ENCODE measurements at regions not wholly inside any gene's neighbourhood (a gene's known extent, or its start where the extent isn't known, plus 50 kb on each side); places are given as distances from the start of the nearest gene placed in this dataset.

DNA sequence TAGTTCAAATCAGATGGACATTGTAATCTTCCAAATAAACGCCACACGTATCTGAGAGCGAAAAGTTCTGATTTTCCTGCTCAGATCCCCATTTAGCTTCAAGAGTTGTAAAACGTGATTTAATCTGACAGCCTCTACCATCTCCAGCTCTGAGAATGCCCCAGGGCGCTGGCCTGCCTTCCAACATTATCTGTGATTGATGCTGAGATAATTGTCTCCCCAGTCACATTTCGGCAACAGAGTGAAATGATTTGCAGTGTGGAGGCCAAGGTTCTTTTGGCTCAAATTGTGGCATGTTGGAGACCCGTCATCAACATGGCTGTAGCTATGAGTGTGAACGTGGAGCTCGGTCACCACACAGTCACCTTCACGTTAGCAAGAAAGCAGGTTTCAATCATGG lies 283.4 kb downstream of the BRD1 start:
- ATAC-seq, result no peak
- 70 to 73% (median 70%) methylated on average over 10 of the region's 10 CpGs for WGBS, 3 donors
- no peak overlapping the region for H3K4me3 ChIP-seq
- no peaks in the 10 kb centered on the region for H3K36me3 ChIP-seq (ENCODE audit: insufficient read depth in 1 of 2, low read depth in 1 of 2)
- no peak for DNase-seq
- no peaks in the 10 kb centered on the region for H3K4me1 ChIP-seq
- TF ChIP-seq CTCF (IDR thresholded peaks at IDR 0.05), result no peak
- no peaks in the 10 kb centered on the region for H3K9me3 ChIP-seq
- no peak overlapping the region for H3K27ac ChIP-seq
- H3K27me3 ChIP-seq (ENCODE audit: insufficient read depth in 3 of 3, low read length in 2 of 3), result peaks cover 0 to under 1% (median 0%) of the 10 kb centered on the region in 3 donors
- intact Hi-C loops (cut with DNase I), result no loop called here

GRCh38 chr22:49543876-49544275 lies 283.8 kb downstream of the BRD1 start:
- Histone ChIP-seq H3K27me3 (ENCODE audit: insufficient read depth in 3 of 3, low read length in 2 of 3) (no peaks in the 10 kb centered on the region), H3K27ac (no peak overlapping the region), H3K9me3 (no peaks in the 10 kb centered on the region), H3K4me1 (no peaks in the 10 kb centered on the region), H3K36me3 (ENCODE audit: insufficient read depth in 1 of 2, low read depth in 1 of 2) (no peaks in the 10 kb centered on the region), H3K4me3 (no peak overlapping the region)
- intact Hi-C loops (cut with DNase I), result no loop called here
- DNase-seq, result no peak
- no peak for TF ChIP-seq CTCF (IDR thresholded peaks at IDR 0.05)
- WGBS, 3 donors, result 87 to 90% (median 87%) methylated on average over 10 of the region's 10 CpGs
- no peak for ATAC-seq

DNA sequence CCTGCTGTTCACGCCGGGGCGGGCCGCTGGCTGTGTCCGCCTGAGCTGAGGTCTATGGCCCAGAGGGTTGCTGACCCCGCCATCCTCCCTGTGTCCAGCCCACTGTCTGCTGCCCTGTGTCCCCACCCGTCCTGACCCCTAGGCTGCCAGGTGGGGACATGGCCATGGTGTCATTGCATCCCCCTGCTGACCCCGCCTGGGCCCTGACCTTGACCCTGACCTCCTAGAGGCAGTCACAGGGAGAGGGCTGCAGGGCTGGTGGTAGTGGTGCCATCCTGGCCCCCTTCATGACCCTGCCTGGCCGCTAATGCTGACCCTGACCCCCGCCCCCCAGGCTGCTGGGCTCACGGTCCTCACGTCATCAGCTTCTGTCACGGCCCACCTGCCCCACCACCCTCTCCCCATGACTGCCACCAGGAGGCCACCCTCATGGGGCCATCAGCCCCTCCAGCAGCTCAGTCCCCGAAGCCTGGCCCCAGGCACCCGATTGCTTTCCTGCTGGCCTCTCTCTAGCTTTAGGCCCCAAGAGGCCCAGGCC lies 285.9 kb downstream of the BRD1 start:
- Histone ChIP-seq H3K4me1 (no peaks in the 10 kb centered on the region), H3K36me3 (ENCODE audit: insufficient read depth in 1 of 2, low read depth in 1 of 2) (no peaks in the 10 kb centered on the region), H3K27me3 (ENCODE audit: insufficient read depth in 3 of 3, low read length in 2 of 3) (no peaks in the 10 kb centered on the region), H3K4me3 (no peak overlapping the region), H3K9me3 (no peaks in the 10 kb centered on the region), H3K27ac (no peak overlapping the region)
- intact Hi-C loops (cut with DNase I), result no loop called here
- WGBS, 3 donors, result 91 to 97% (median 93%) methylated on average over 14 to 15 of the region's 15 CpGs
- ATAC-seq, result no peak
- DNase-seq, result no peak
- TF ChIP-seq CTCF (IDR thresholded peaks at IDR 0.05), result no peak

DNA sequence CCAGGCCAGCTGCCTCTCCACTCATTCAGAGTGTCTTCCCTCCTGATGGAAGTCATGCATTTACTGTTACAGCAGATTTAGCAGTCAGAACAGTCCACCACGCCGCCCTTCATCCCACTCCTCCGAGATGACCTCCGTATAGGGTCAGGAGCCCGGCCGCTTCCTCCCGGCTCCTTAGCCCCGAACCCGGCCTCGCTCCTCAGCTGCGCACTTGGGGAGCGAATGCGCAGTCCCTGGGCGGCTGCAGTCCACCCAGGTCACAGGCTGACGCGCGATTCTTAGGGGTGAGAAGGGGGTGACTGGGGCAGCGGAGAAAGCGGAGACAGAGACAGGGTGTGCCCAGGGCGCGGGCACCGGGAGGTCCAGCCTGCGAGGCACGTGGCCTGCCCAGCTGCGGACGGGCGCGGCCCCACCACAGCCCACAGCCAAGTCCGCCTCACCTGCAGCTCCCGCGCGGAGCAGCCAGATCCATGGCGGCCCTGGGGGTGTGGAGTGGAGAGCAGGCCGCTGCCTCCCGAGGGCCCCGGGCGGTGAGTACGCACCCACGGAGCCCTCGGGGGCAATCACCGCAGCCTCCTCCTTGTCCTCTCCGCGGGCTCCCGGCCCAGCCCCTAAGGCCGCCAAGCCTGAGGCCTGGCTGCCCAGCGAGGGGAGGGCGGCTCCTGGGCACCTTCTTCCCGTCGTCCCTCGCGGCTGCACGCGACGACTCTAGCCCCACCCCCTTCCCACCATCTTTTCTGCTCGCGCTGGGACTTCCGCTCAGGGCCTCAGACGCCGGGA lies 286.6 kb downstream of the BRD1 start:
- Histone ChIP-seq H3K27me3 (ENCODE audit: insufficient read depth in 3 of 3, low read length in 2 of 3) (no peaks in the 10 kb centered on the region), H3K36me3 (ENCODE audit: insufficient read depth in 1 of 2, low read depth in 1 of 2) (no peaks in the 10 kb centered on the region), H3K4me1 (no peaks in the 10 kb centered on the region), H3K9me3 (no peaks in the 10 kb centered on the region), H3K4me3 (no peak overlapping the region), H3K27ac (no peak overlapping the region)
- intact Hi-C loops (cut with DNase I), result no loop called here
- DNase-seq (no peak), ATAC-seq (no peak)
- WGBS, 3 donors, result 96 to 97% (median 96%) methylated on average over 50 to 59 of the region's 59 CpGs
- no peak for TF ChIP-seq CTCF (IDR thresholded peaks at IDR 0.05)

Measured in psoas muscle (tissue), 7 donors.